ENCODE measurements at regions not wholly inside any gene's neighbourhood (a gene's known extent, or its start where the extent isn't known, plus 50 kb on each side); places are given as distances from the start of the nearest gene placed in this dataset.
"Not testable (repeated sequence)": the region's sequence is repeated elsewhere in the genome, so short reads cannot be mapped to it uniquely, and the experiment has no call there.

DNA sequence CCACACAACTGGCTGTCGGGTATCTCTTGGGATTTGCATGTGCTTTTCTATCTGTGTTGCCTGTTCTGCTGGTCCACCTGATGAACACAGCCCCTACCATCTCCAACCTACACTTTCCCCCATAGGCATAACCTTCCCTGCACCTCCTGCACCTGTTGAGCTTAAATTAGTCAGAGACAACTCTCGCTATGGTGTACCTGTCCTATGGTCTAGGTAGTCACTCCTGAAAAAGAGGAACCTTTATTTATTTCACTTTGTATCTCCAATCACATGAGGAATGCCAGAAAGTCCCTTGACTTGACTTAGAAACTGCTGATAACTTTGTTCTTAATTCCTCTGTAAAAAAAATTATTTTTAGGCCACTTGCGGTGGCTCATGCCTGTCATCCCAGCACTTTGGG is 338.1 kb downstream of the DHRSX start:
- Histone ChIP-seq H3K27ac (no peak overlapping the region), H3K36me3 (ENCODE audit: insufficient read depth in 1 of 2, low read depth in 1 of 2) (no peaks in the 10 kb centered on the region), H3K4me3 (no peak overlapping the region), H3K9me3 (no peaks in the 10 kb centered on the region), H3K4me1 (no peaks in the 10 kb centered on the region), H3K27me3 (ENCODE audit: insufficient read depth in 3 of 3, low read length in 2 of 3) (no peaks in the 10 kb centered on the region)
- ATAC-seq (no peak), DNase-seq (no peak)
- 65 to 83% (median 79%) methylated on average over 3 of the region's 3 CpGs for WGBS, 3 donors
- intact Hi-C loops (cut with DNase I), result no loop called here
- TF ChIP-seq, protein P1, sequence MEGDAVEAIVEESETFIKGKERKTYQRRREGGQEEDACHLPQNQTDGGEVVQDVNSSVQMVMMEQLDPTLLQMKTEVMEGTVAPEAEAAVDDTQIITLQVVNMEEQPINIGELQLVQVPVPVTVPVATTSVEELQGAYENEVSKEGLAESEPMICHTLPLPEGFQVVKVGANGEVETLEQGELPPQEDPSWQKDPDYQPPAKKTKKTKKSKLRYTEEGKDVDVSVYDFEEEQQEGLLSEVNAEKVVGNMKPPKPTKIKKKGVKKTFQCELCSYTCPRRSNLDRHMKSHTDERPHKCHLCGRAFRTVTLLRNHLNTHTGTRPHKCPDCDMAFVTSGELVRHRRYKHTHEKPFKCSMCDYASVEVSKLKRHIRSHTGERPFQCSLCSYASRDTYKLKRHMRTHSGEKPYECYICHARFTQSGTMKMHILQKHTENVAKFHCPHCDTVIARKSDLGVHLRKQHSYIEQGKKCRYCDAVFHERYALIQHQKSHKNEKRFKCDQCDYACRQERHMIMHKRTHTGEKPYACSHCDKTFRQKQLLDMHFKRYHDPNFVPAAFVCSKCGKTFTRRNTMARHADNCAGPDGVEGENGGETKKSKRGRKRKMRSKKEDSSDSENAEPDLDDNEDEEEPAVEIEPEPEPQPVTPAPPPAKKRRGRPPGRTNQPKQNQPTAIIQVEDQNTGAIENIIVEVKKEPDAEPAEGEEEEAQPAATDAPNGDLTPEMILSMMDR (IDR thresholded peaks at IDR 0.05), result no peak

- Histone ChIP-seq H3K9me3 (peaks cover 4% of the 10 kb centered on the region), H3K36me3 (ENCODE audit: insufficient read depth in 1 of 2, low read depth in 1 of 2) (no peaks in the 10 kb centered on the region), H3K4me3 (no peak overlapping the region), H3K27me3 (ENCODE audit: insufficient read depth in 3 of 3, low read length in 2 of 3) (no peaks in the 10 kb centered on the region), H3K27ac (no peak overlapping the region), H3K4me1 (no peaks in the 10 kb centered on the region)
- ATAC-seq (peak in 2 of 4 donors; percentile 35 to 53), DNase-seq (no peak)
- TF ChIP-seq, protein P1 (IDR thresholded peaks at IDR 0.05), result no peak
- intact Hi-C loops (cut with DNase I), result no loop called here
- WGBS, 3 donors, result 81 to 89% (median 84%) methylated on average over 3 of the region's 3 CpGs
Observed at GRCh38 chrX:2159861-2160260, 340.9 kb downstream of the DHRSX start.

- H3K4me3 ChIP-seq, result no peak overlapping the region
- H3K27me3 ChIP-seq (ENCODE audit: insufficient read depth in 3 of 3, low read length in 2 of 3), result no peaks in the 10 kb centered on the region
- DNase-seq (no peak), ATAC-seq (peak in 3 of 4 donors; percentile 77 to 95 (median 93))
- no peaks in the 10 kb centered on the region for H3K4me1 ChIP-seq
- H3K36me3 ChIP-seq (ENCODE audit: insufficient read depth in 1 of 2, low read depth in 1 of 2), result no peaks in the 10 kb centered on the region
- WGBS, 3 donors, result 62 to 65% (median 64%) methylated on average over 4 of the region's 4 CpGs
- TF ChIP-seq, protein P1 (IDR thresholded peaks at IDR 0.05), result no peak
- intact Hi-C loops (cut with DNase I), result no loop called here
- H3K9me3 ChIP-seq, result peaks cover 4% of the 10 kb centered on the region
- no peak overlapping the region for H3K27ac ChIP-seq
Observed at GRCh38 chrX:2159393-2159792, 341.4 kb downstream of the DHRSX start.

GRCh38 chrX:2150722-2151121 is 350.1 kb downstream of the DHRSX start:
- Histone ChIP-seq H3K4me1 (no peaks in the 10 kb centered on the region), H3K36me3 (ENCODE audit: insufficient read depth in 1 of 2, low read depth in 1 of 2) (no peaks in the 10 kb centered on the region), H3K9me3 (peaks cover 20% of the 10 kb centered on the region), H3K27ac (no peak overlapping the region), H3K27me3 (ENCODE audit: insufficient read depth in 3 of 3, low read length in 2 of 3) (no peaks in the 10 kb centered on the region), H3K4me3 (no peak overlapping the region)
- no peak for ATAC-seq
- no peak for DNase-seq
- intact Hi-C loops (cut with DNase I), result no loop called here
- 74 to 86% (median 83%) methylated on average over 3 of the region's 3 CpGs for WGBS, 3 donors
- TF ChIP-seq, protein P1 (IDR thresholded peaks at IDR 0.05), result no peak

DNA sequence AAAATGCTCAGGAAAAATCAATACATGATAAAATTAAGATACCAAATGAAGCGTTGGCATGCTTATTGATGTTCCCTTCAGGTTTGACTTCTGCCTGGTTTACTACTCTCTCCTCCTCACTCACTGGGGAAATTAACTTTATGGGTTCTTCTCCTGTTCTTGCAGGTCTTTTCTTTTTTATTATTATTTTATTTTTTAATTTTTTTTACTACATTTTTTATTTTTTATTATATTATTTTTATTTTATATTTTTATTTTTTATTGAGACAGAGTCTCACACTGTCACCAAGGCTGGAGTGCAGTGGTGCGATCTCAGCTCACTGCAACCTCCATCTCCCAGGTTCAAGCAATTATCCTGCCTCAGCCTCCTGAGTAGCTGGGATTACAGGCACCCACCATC is 350.8 kb downstream of the DHRSX start:
- H3K27ac ChIP-seq; DNase-seq; H3K4me1 ChIP-seq; ATAC-seq; intact Hi-C loops (cut with DNase I); H3K4me3 ChIP-seq; H3K36me3 ChIP-seq (ENCODE audit: insufficient read depth in 1 of 2, low read depth in 1 of 2); H3K27me3 ChIP-seq (ENCODE audit: insufficient read depth in 3 of 3, low read length in 2 of 3): not testable (repeated sequence)
- 93 to 98% (median 98%) methylated on average over 2 of the region's 2 CpGs for WGBS, 3 donors
- H3K9me3 ChIP-seq, result peaks cover 19% of the 10 kb centered on the region

GRCh38 chrX:2149055-2149454 is 351.7 kb downstream of the DHRSX start:
- DNase-seq; intact Hi-C loops (cut with DNase I); H3K36me3 ChIP-seq (ENCODE audit: insufficient read depth in 1 of 2, low read depth in 1 of 2); H3K4me1 ChIP-seq; H3K27ac ChIP-seq; ATAC-seq; H3K4me3 ChIP-seq; H3K27me3 ChIP-seq (ENCODE audit: insufficient read depth in 3 of 3, low read length in 2 of 3): not testable (repeated sequence)
- 75 to 90% (median 89%) methylated on average over 3 of the region's 3 CpGs for WGBS, 3 donors
- peaks cover 19% of the 10 kb centered on the region for H3K9me3 ChIP-seq

Data from psoas muscle (tissue), 7 donors.